DOHH2 (cell line): ENCODE measurements at regions not wholly inside any gene's neighbourhood (a gene's known extent, or its start where the extent isn't known, plus 50 kb on each side); places are given as distances from the start of the nearest gene placed in this dataset.

Experiments used
- EZH2phosphoT487 ChIP-seq: fragments of 200-600 bp; sonication (generic); IDR thresholded peaks from 2 replicates; pipeline ENCODE4 v1.6.1; 2017; ENCODE audit warnings: borderline replicate concordance, mild to moderate bottlenecking, antibody characterized with exemption, low read length, moderate library complexity, mixed read lengths
- TF ChIP-seq, protein P1 (sequence below): fragments of 200-600 bp; sonication (generic); IDR thresholded peaks from one replicate; pipeline ENCODE4 v1.5.1; 2014; ENCODE audit warnings: antibody characterized with exemption, mild to moderate bottlenecking, low read depth, low read length; ENCODE audit not compliant: poor library complexity, severe bottlenecking

DNA sequence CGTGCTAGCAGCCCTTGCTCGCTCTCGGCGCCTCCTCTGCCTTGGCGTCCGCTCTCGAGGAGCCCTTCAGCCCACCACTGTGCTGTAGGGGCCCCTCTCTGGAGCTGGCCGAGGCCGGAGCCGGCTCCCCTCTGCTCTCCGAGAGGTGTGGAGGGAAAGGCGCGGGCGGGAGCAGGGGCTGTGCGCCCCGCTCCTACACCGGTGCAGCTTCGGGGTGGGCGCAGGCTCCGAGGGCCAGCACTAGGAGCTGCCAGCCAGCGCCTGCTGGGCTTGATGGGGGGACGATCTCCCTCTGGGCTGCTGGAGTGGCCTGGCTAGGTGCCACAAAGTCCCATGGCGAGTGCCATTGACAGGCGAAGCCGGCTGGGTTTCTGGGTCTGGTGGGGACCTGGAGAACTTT is 365.5 kb downstream of the SLITRK1 start:
- TF ChIP-seq, protein P1, sequence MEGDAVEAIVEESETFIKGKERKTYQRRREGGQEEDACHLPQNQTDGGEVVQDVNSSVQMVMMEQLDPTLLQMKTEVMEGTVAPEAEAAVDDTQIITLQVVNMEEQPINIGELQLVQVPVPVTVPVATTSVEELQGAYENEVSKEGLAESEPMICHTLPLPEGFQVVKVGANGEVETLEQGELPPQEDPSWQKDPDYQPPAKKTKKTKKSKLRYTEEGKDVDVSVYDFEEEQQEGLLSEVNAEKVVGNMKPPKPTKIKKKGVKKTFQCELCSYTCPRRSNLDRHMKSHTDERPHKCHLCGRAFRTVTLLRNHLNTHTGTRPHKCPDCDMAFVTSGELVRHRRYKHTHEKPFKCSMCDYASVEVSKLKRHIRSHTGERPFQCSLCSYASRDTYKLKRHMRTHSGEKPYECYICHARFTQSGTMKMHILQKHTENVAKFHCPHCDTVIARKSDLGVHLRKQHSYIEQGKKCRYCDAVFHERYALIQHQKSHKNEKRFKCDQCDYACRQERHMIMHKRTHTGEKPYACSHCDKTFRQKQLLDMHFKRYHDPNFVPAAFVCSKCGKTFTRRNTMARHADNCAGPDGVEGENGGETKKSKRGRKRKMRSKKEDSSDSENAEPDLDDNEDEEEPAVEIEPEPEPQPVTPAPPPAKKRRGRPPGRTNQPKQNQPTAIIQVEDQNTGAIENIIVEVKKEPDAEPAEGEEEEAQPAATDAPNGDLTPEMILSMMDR = no peak
- no peak for TF ChIP-seq EZH2phosphoT487
